HG02571 (cell line): ENCODE measurements at regions not wholly inside any gene's neighbourhood (a gene's known extent, or its start where the extent isn't known, plus 50 kb on each side); places are given as distances from the start of the nearest gene placed in this dataset.

Experiments
- ATAC-seq: cut with Tn5 transposase; IDR thresholded peaks from one replicate; pipeline ENCODE4 v1.9.1; 2021; ENCODE audit warnings: mild to moderate bottlenecking, moderate library complexity; ENCODE audit not compliant: unreplicated experiment

- ATAC-seq: no peak
These were observed 289.8 kb downstream of the GRIN2B start for GRCh38 chr12:13691598-13691997.

GRCh38 chr12:13687633-13688032 lies 293.8 kb downstream of the GRIN2B start:
- ATAC-seq: no peak

GRCh38 chr12:13686260-13686659 lies 295.1 kb downstream of the GRIN2B start:
- no peak for ATAC-seq

GRCh38 chr12:13680916-13681315 lies 300.5 kb downstream of the GRIN2B start:
- no peak for ATAC-seq

- ATAC-seq: no peak
These were observed 304.5 kb downstream of the GRIN2B start for GRCh38 chr12:13676880-13677279.

GRCh38 chr12:13670285-13670866 lies 311.0 kb downstream of the GRIN2B start:
- ATAC-seq: no peak

GRCh38 chr12:13668880-13669279 lies 312.5 kb downstream of the GRIN2B start:
- ATAC-seq: no peak

- ATAC-seq: no peak
These were observed 314.6 kb downstream of the GRIN2B start for GRCh38 chr12:13666806-13667205.

GRCh38 chr12:13661005-13661887 lies 320.2 kb downstream of the GRIN2B start:
- ATAC-seq: no peak

- no peak for ATAC-seq
These were observed 326.9 kb downstream of the GRIN2B start for GRCh38 chr12:13654456-13654855.

GRCh38 chr12:13652105-13652504 lies 329.3 kb downstream of the GRIN2B start:
- ATAC-seq: no peak

- no peak for ATAC-seq
These were observed 345.7 kb downstream of the GRIN2B start for GRCh38 chr12:13635709-13636108.

GRCh38 chr12:13631873-13632272 lies 349.5 kb downstream of the GRIN2B start:
- no peak for ATAC-seq

- ATAC-seq: no peak
These were observed 351.0 kb downstream of the GRIN2B start for GRCh38 chr12:13630354-13630753.

GRCh38 chr12:13628067-13628466 lies 353.3 kb downstream of the GRIN2B start:
- no peak for ATAC-seq

GRCh38 chr12:13627536-13627935 lies 353.9 kb downstream of the GRIN2B start:
- no peak for ATAC-seq

GRCh38 chr12:13613297-13613696 lies 368.1 kb downstream of the GRIN2B start:
- no peak for ATAC-seq

GRCh38 chr12:13609894-13610679 lies 371.3 kb downstream of the GRIN2B start:
- no peak for ATAC-seq

GRCh38 chr12:13606290-13606689 lies 375.1 kb downstream of the GRIN2B start:
- ATAC-seq: no peak

- no peak for ATAC-seq
These were observed 377.4 kb downstream of the GRIN2B start for GRCh38 chr12:13603953-13604352.

- no peak for ATAC-seq
These were observed 379.2 kb downstream of the GRIN2B start for GRCh38 chr12:13602172-13602571.

- no peak for ATAC-seq
These were observed 382.2 kb downstream of the GRIN2B start for GRCh38 chr12:13599176-13599575.
